ENCODE measurements at regions not wholly inside any gene's neighbourhood (a gene's known extent, or its start where the extent isn't known, plus 50 kb on each side); places are given as distances from the start of the nearest gene placed in this dataset.
A peak's percentile ranks its signal among the peaks of the same experiment; 100 is the strongest.

DNA sequence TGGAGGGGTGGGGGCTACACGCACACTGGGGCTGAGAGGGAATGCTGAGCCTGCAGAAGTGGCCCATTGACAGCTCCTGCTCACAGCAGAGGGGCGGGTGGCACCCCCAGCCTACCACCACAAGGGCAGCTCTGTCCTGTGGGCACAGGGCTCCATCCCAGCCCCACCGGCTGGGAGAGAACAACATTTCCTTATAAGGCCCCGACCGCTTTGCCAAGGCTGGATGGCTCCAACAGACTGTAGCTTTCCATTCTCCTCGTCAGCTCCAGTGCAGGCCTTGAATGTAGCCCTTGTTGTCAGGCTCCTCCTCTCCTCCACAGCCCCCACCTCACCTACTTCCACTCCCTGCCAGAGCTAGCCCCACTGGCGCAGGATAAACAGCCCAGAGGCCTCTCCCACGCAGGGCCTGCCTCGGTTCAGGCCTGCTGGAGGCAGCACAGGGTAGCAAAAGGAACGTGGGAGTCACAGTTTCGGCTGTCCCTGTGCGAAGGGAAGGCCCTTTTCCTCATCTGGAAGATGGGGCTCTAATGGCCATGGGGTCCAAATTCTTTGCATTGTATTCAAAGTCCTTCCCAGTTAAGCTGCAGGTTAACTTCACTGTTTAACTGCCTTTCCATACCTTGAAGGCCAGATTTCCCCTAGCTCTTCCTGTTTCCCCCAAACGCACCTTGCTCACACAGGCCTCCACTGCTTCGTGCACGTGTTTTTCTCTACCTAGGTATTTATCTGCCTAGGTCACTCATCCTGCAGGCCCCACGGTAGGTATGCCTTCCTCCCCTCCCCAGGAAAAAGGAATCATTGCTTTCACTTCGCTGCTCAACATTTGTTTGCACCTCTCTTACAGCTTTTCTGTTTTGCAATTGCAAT, 101.6 kb upstream of the LPP start:
- TF ChIP-seq CTCF (IDR thresholded peaks at IDR 0.05) = no peak
- ATAC-seq = peak; percentile 81
- DNase-seq = peak; percentile 53 to 75 (median 62)
- Histone ChIP-seq H3K4me1 (ENCODE audit: low read depth) (no peaks in the 10 kb centered on the region), H3K4me3 (no peak overlapping the region), H3K36me3 (ENCODE audit: low read depth) (no peaks in the 10 kb centered on the region), H3K9me3 (no peaks in the 10 kb centered on the region)
- intact Hi-C loops (cut with DNase I, micrococcal nuclease) = loop anchor here in 1 of 2 donors (5.0 kb wide), 1 partner anchor 310 kb away; no protein-coding TSS in a partner anchor

GRCh38 chr3:188053036-188053340, 101.0 kb upstream of the LPP start:
- Histone ChIP-seq H3K36me3 (ENCODE audit: low read depth) (no peaks in the 10 kb centered on the region), H3K9me3 (no peaks in the 10 kb centered on the region), H3K4me3 (no peak overlapping the region), H3K4me1 (ENCODE audit: low read depth) (no peaks in the 10 kb centered on the region)
- TF ChIP-seq CTCF (IDR thresholded peaks at IDR 0.05) = no peak
- no peak for DNase-seq
- no peak for ATAC-seq
- intact Hi-C loops (cut with DNase I, micrococcal nuclease) = loop anchor here in 1 of 2 donors (5.0 kb wide), 1 partner anchor 311 kb away; no protein-coding TSS in a partner anchor

DNA sequence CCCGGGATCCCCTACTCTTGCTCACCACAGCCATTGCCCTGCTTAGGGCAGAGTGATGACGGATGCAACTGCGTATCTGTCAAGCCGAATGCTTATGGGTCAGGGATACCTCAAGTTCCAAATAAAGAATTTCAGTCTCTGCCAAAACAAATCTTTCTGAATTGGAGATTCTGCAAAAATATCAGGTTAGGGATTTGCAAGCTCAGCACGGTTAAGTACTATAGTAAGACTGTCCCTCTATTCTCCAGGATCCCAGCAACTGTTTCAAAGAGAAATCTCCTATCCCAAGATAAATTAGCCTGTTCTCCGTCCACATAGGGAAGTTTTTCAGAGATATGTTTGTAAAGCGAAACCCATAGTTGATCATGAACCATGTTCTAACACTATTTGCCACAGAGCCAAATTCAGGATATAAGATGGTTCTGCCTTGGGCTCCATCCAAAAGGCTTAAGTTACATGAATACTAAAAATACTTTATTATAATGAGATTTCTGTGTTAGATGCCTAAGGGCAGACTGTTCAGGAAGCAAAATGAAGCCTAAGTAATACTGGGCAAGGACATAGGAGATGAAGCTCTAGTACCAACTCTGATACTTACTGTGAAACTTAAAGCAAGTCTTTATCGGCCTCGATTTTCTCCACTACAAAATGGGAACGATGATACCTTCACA, 100.1 kb upstream of the LPP start:
- DNase-seq (no peak), ATAC-seq (no peak)
- intact Hi-C loops (cut with DNase I, micrococcal nuclease) = loop anchor here in 1 of 2 donors (5.0 kb wide), 1 partner anchor 312 kb away; no protein-coding TSS in a partner anchor
- Histone ChIP-seq H3K36me3 (ENCODE audit: low read depth) (no peaks in the 10 kb centered on the region), H3K4me1 (ENCODE audit: low read depth) (no peaks in the 10 kb centered on the region), H3K9me3 (no peaks in the 10 kb centered on the region), H3K4me3 (no peak overlapping the region)
- TF ChIP-seq CTCF (IDR thresholded peaks at IDR 0.05) = no peak

DNA sequence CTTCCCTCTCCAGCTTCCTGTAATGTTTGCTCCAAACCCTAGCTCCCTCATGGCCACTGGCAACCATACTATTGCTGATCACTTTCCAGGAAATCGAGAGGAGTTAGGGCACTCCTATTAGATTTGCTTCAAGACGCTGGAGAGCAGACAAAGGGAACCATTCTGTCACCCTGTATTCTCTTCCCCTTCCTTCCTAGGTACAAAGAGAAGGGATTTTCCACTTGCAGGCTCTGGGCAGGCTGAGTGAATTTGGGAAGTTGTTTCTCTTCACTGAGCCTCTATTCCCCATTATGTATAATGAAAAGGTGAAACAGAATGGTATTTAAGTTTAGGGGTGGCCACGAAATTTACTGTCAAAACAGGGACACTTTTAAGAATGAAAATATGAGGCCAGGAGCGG, 99.4 kb upstream of the LPP start:
- Histone ChIP-seq H3K4me3 (no peak overlapping the region), H3K36me3 (ENCODE audit: low read depth) (no peaks in the 10 kb centered on the region), H3K9me3 (no peaks in the 10 kb centered on the region), H3K4me1 (ENCODE audit: low read depth) (no peaks in the 10 kb centered on the region)
- DNase-seq (no peak), ATAC-seq (no peak)
- intact Hi-C loops (cut with DNase I, micrococcal nuclease) = loop anchor here in 1 of 2 donors (5.0 kb wide), 1 partner anchor 312 kb away; no protein-coding TSS in a partner anchor
- no peak for TF ChIP-seq CTCF (IDR thresholded peaks at IDR 0.05)

DNA sequence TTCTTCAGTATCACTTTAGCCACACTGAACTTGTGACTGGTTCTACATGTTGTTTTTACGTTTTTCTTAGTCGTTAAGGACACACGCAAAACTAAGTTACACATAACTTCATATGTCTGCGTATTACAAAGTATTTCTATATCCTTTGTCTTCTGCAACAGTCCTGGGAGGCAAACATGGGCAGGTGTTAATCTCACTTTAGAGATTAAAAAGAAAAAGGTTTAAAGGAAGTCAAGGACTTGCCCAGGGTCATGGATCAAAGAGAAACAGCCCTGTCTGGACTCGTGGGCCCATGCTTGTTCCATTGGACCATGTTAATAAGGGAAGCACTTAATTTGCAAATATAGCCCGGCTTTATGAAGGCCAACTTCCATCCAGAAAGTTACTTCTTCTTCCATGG, 98.6 kb upstream of the LPP start:
- ATAC-seq (no peak), DNase-seq (no peak)
- TF ChIP-seq CTCF (IDR thresholded peaks at IDR 0.05) = no peak
- Histone ChIP-seq H3K9me3 (no peaks in the 10 kb centered on the region), H3K4me3 (no peak overlapping the region), H3K4me1 (ENCODE audit: low read depth) (no peaks in the 10 kb centered on the region), H3K36me3 (ENCODE audit: low read depth) (no peaks in the 10 kb centered on the region)
- intact Hi-C loops (cut with DNase I, micrococcal nuclease) = no loop called here
